H1 (cell line): ENCODE measurements at regions not wholly inside any gene's neighbourhood (a gene's known extent, or its start where the extent isn't known, plus 50 kb on each side); places are given as distances from the start of the nearest gene placed in this dataset.

Experiments used
- CTCF ChIA-PET: fragments of 300-600 bp; sonication (Branson Sonifier 250); formaldehyde crosslinking; loops from one replicate; lab custom pipeline; 2021; ENCODE audit not compliant: partially characterized antibody; lab: Charles Lee
- POLR2A ChIA-PET: fragments of 300-600 bp; sonication (Branson Sonifier 250); formaldehyde crosslinking; loops from one replicate; lab custom pipeline; 2021; ENCODE audit warnings: inconsistent platforms; ENCODE audit not compliant: partially characterized antibody; lab: Charles Lee
- DNase-seq, 2 experiments: peaks; one replicate each; pipeline versions ENCODE4 v3.0.0 to v3.0.0-alpha.2; 2010 to 2022; ENCODE audit warnings: low spot score in 2 of 2, low read depth in 1 of 2, mixed read lengths in 1 of 2
- FAIRE-seq: peaks from 2 replicates; lab custom pipeline; 2011; peaks lifted over from hg19 to GRCh38; lab: Jason Lieb, UNC
- H2AFZ ChIP-seq: 2 replicates; pipeline ENCODE4 v1.8.1; 2012; ENCODE audit warnings: low read length, inconsistent platforms
- H2AK5ac ChIP-seq: 2 replicates; pipeline ENCODE4 v1.6.1; 2013; ENCODE audit warnings: low read depth, low read length
- H2BK120ac ChIP-seq: replicated peaks from 2 replicates; pipeline ENCODE3; 2013; ENCODE audit warnings: low read depth, low read length, inconsistent platforms
- H2BK12ac ChIP-seq: 2 replicates; pipeline ENCODE4 v1.6.1; 2013; ENCODE audit warnings: low read depth, low read length
- H2BK15ac ChIP-seq: 2 replicates; pipeline ENCODE4 v1.6.1; 2013; ENCODE audit warnings: low read length
- H2BK20ac ChIP-seq: 2 replicates; pipeline ENCODE4 v1.6.1; 2013; ENCODE audit warnings: low read length
- H2BK5ac ChIP-seq: 2 replicates; pipeline ENCODE4 v1.6.1; 2013; ENCODE audit warnings: low read depth, low read length
- H3K14ac ChIP-seq: 2 replicates; pipeline ENCODE4 v1.6.1; 2013; ENCODE audit warnings: inconsistent platforms; ENCODE audit not compliant: insufficient read length
- H3K18ac ChIP-seq: 2 replicates; pipeline ENCODE4 v1.6.1; 2013; ENCODE audit warnings: low read length; ENCODE audit errors: extremely low read depth
- H3K23ac ChIP-seq: 2 replicates; pipeline ENCODE4 v1.6.1; 2013; ENCODE audit warnings: inconsistent platforms; ENCODE audit not compliant: insufficient read length
- H3K23me2 ChIP-seq: 2 replicates; pipeline ENCODE4 v1.6.1; 2013; ENCODE audit warnings: low read depth, low read length
- H3K27ac ChIP-seq: 2 replicates; pipeline ENCODE4 v1.6.1; 2011; ENCODE audit warnings: low read depth, low read length, inconsistent platforms
- H3K27me3 ChIP-seq, 4 experiments: replicated peaks in 1 of 4; 1 replicate in 1 of 4; 2 replicates in 3 of 4; pipeline versions ENCODE4 v1.6.1 to v1.8.1; 2011 to 2013; ENCODE audit warnings: low read length in 3 of 4, mild to moderate bottlenecking in 3 of 4, inconsistent platforms in 2 of 4, mixed read lengths in 2 of 4, moderate library complexity in 1 of 4; ENCODE audit not compliant: control insufficient read depth in 3 of 4, insufficient read depth in 3 of 4; ENCODE audit errors: extremely low read depth in 1 of 4
- H3K36me3 ChIP-seq, 4 experiments: 2 replicates each; pipeline versions ENCODE4 v1.6.1 to v1.8.1; 2011 to 2013; ENCODE audit warnings: mild to moderate bottlenecking in 4 of 4, low read length in 3 of 4, moderate library complexity in 2 of 4, control low read depth in 1 of 4, inconsistent platforms in 1 of 4; ENCODE audit not compliant: insufficient read depth in 4 of 4, control insufficient read depth in 2 of 4
- H3K4ac ChIP-seq: replicated peaks from 2 replicates; pipeline ENCODE3; 2013; ENCODE audit warnings: low read length, low read depth, mixed read lengths, inconsistent platforms; ENCODE audit not compliant: insufficient read length
- H3K4me1 ChIP-seq, 4 experiments: replicated peaks in 1 of 4; 1 replicate in 1 of 4; 2 replicates in 3 of 4; pipeline versions ENCODE4 v1.6.1 to v1.8.1; 2011 to 2013; ENCODE audit warnings: low read length in 3 of 4, inconsistent platforms in 2 of 4, mixed read lengths in 1 of 4; ENCODE audit not compliant: insufficient read depth in 4 of 4, control insufficient read depth in 3 of 4
- H3K4me2 ChIP-seq, 2 experiments: 2 replicates each; pipeline versions ENCODE4 v1.6.1 to v1.8.1; 2011 to 2013; ENCODE audit warnings: low read depth in 2 of 2, low read length in 2 of 2, control low read depth in 1 of 2, inconsistent platforms in 1 of 2, mild to moderate bottlenecking in 1 of 2; ENCODE audit not compliant: insufficient read depth in 1 of 2
- H3K4me3 ChIP-seq, 4 experiments: fragments of 200-600, 300-600 bp in 1 of 4; sonication (generic), shearing (Covaris generic), sonication (Bioruptor Twin) in 1 of 4; 2 replicates each; pipeline versions ENCODE4 v1.5.1 to v1.8.1; 2011 to 2016; ENCODE audit warnings: low read length in 4 of 4, low read depth in 3 of 4, control low read depth in 2 of 4, inconsistent platforms in 2 of 4, mild to moderate bottlenecking in 2 of 4, mixed read lengths in 1 of 4, moderate library complexity in 1 of 4; ENCODE audit not compliant: insufficient read depth in 2 of 4; ENCODE audit errors: extremely low read depth in 1 of 4
- H3K56ac ChIP-seq: replicated peaks from 2 replicates; pipeline ENCODE3; 2013; ENCODE audit warnings: low read depth, mild to moderate bottlenecking, mixed read lengths, low read length, inconsistent platforms; ENCODE audit not compliant: insufficient read length
- H3K79me1 ChIP-seq: 2 replicates; pipeline ENCODE4 v1.6.1; 2013; ENCODE audit warnings: low read depth, low read length, control low read depth
- H3K79me2 ChIP-seq, 2 experiments: 2 replicates each; pipeline versions ENCODE4 v1.6.1 to v1.8.1; 2012 to 2013; ENCODE audit warnings: low read length in 2 of 2, mild to moderate bottlenecking in 2 of 2, inconsistent platforms in 1 of 2; ENCODE audit not compliant: insufficient read depth in 2 of 2, control insufficient read depth in 1 of 2
- H3K9ac ChIP-seq, 4 experiments: replicated peaks in 1 of 4; 1 replicate in 1 of 4; 2 replicates in 3 of 4; pipeline versions ENCODE4 v1.6.1 to v1.8.1; 2011 to 2013; ENCODE audit warnings: low read depth in 3 of 4, low read length in 3 of 4, control low read depth in 2 of 4, mild to moderate bottlenecking in 2 of 4, moderate library complexity in 2 of 4, inconsistent platforms in 1 of 4; ENCODE audit errors: extremely low read depth in 1 of 4
- H3K9me3 ChIP-seq, 2 experiments: 2 replicates each; pipeline versions ENCODE4 v1.6.1 to v1.8.1; 2012 to 2013; ENCODE audit warnings: mild to moderate bottlenecking in 2 of 2, moderate library complexity in 2 of 2, control low read depth in 1 of 2, inconsistent platforms in 1 of 2, low read depth in 1 of 2, low read length in 1 of 2, mixed read lengths in 1 of 2; ENCODE audit not compliant: insufficient read depth in 2 of 2
- H4K20me1 ChIP-seq, 2 experiments: replicated peaks in 1 of 2; 2 replicates each; pipeline versions ENCODE3 to v1.8.1; 2011 to 2013; ENCODE audit warnings: inconsistent platforms in 2 of 2, low read length in 2 of 2, mild to moderate bottlenecking in 1 of 2; ENCODE audit not compliant: insufficient read depth in 2 of 2, control insufficient read depth in 1 of 2
- H4K5ac ChIP-seq: 2 replicates; pipeline ENCODE4 v1.6.1; 2013; ENCODE audit warnings: low read length, low read depth, mixed read lengths, inconsistent platforms; ENCODE audit not compliant: insufficient read length
- H4K8ac ChIP-seq: 2 replicates; pipeline ENCODE4 v1.8.0; 2013; ENCODE audit warnings: mild to moderate bottlenecking, moderate library complexity, low read length, inconsistent platforms; ENCODE audit not compliant: insufficient read depth; ENCODE audit errors: extremely low read depth
- H4K91ac ChIP-seq: replicated peaks from 2 replicates; pipeline ENCODE3; 2013; ENCODE audit warnings: low read length, mixed read lengths, inconsistent platforms; ENCODE audit not compliant: insufficient read length
- FOSL1 ChIP-seq: IDR thresholded peaks from 2 replicates; pipeline ENCODE4 v1.6.1; 2011; ENCODE audit warnings: mild to moderate bottlenecking, low read depth, low read length, moderate library complexity; ENCODE audit not compliant: insufficient read depth
- KDM5A ChIP-seq: fragments of 200-600 bp; IDR thresholded peaks from 2 replicates; pipeline ENCODE4 v1.7.1; 2012; ENCODE audit warnings: mild to moderate bottlenecking, low read length, inconsistent platforms, mixed read lengths
- POLR2A ChIP-seq, 2 experiments: IDR thresholded peaks; 1 replicate in 1 of 2; 2 replicates in 1 of 2; pipeline ENCODE4 v1.6.1; 2011; ENCODE audit warnings: low read depth in 2 of 2, low read length in 2 of 2, mild to moderate bottlenecking in 2 of 2; ENCODE audit errors: control extremely low read depth in 1 of 2
- RBBP5 ChIP-seq: IDR thresholded peaks from 2 replicates; pipeline ENCODE4 v1.7.1; 2012; ENCODE audit warnings: low read depth, mild to moderate bottlenecking, inconsistent platforms, low read length, moderate library complexity, borderline replicate concordance
- TAF1 ChIP-seq: IDR thresholded peaks from 2 replicates; pipeline ENCODE4 v1.6.1; 2011; ENCODE audit warnings: mild to moderate bottlenecking, low read depth, low read length
- TCF12 ChIP-seq: IDR thresholded peaks from 2 replicates; pipeline ENCODE4 v1.6.1; 2011; ENCODE audit warnings: low read depth, mild to moderate bottlenecking, low read length
- WGBS, 2 experiments: shearing (Covaris generic) in 1 of 2; methylation state at CpG; one replicate each; pipeline versions ENCODE4 v1.1.6 to v1.1.7; 2013 to 2015; ENCODE audit warnings: low lambda C conversion rate in 2 of 2, mixed read lengths in 2 of 2, inconsistent platforms in 1 of 2, low coverage in 1 of 2, missing lambda C conversion rate in 1 of 2; ENCODE audit not compliant: insufficient replicate concordance in 2 of 2, insufficient coverage in 1 of 2, insufficient read length in 1 of 2; ENCODE audit errors: extremely low coverage in 1 of 2, missing lambda C conversion rate in 1 of 2; 5-methylcytosine and 5-hydroxymethylcytosine counted together

GRCh38 chr3:164450276-164450905 is 627.9 kb downstream of the SI start:
- DNase-seq (no peak), FAIRE-seq (no peak)
- Histone ChIP-seq H3K4me3 (no peak overlapping the region), H3K4me1 (no peaks in the 10 kb centered on the region; a peak in 1 of 7 replicates), H3K9me3 (peaks cover 6 to 15% of the 10 kb centered on the region in 2 experiments; a peak in 3 of 4 replicates), H3K27me3 (no peaks in the 10 kb centered on the region), H3K27ac (no peak overlapping the region), H4K91ac (no peak overlapping the region), H2BK12ac (no peak overlapping the region), H3K9ac (no peak overlapping the region), H4K8ac (no peak overlapping the region), H3K23me2 (no peaks in the 10 kb centered on the region), H3K4me2 (no peak overlapping the region), H2BK20ac (no peak overlapping the region), H3K23ac (no peak overlapping the region), H4K20me1 (no peaks in the 10 kb centered on the region), H2AK5ac (no peak overlapping the region), H3K79me2 (no peaks in the 10 kb centered on the region), H2BK120ac (no peak overlapping the region), H3K4ac (no peak overlapping the region), H3K36me3 (no peaks in the 10 kb centered on the region), H3K79me1 (no peaks in the 10 kb centered on the region), H3K18ac (no peak overlapping the region), H4K5ac (no peak overlapping the region), H2BK15ac (no peak overlapping the region), H2AFZ (no peak overlapping the region), H2BK5ac (no peak overlapping the region), H3K14ac (no peak overlapping the region), H3K56ac (no peak overlapping the region)
- ChIA-PET POLR2A (no interaction called here), CTCF (interaction anchor here (0.7 to 1.4 kb wide), 4 partner anchors 18 to 263 kb away, joined by 3 to 5 read pairs (median 3); no protein-coding TSS in a partner anchor)
- TF ChIP-seq TCF12, result no peak
- no peak for TF ChIP-seq RBBP5
- TF ChIP-seq TAF1, result no peak
- TF ChIP-seq FOSL1, result no peak
- no peak for TF ChIP-seq KDM5A
- TF ChIP-seq POLR2A (IDR thresholded peaks at IDR 0.05; ENCODE audit: control extremely low read depth in 1 of 2, low read depth in 2 of 2, low read length in 2 of 2), result no peak
- 93% methylated on average over 4 of the region's 4 CpGs; no CpG with 5 or more reads in 1 of the 2 experiments for WGBS, 2 experiments
